GM10248 (cell line): ENCODE measurements at regions not wholly inside any gene's neighbourhood (a gene's known extent, or its start where the extent isn't known, plus 50 kb on each side); places are given as distances from the start of the nearest gene placed in this dataset.
A peak's percentile ranks its signal among the peaks of the same experiment; 100 is the strongest.

Experiments
- CTCF ChIA-PET: fragments of 300-600 bp; sonication (Branson Sonifier 250); formaldehyde crosslinking; extraction: SDS; loops from one replicate; lab custom pipeline; 2021; ENCODE audit warnings: antibody characterized with exemption; lab: Yijun Ruan, JAX
- POLR2A ChIA-PET: fragments of 350-650 bp; sonication (Branson Sonifier 250); formaldehyde crosslinking; extraction: SDS; loops from one replicate; lab custom pipeline; 2020; ENCODE audit warnings: antibody characterized with exemption; lab: Yijun Ruan, JAX
- DNase-seq: peaks from one replicate; pipeline ENCODE4 v3.0.0; 2012; ENCODE audit errors: extremely low spot score
- TF ChIP-seq, protein P1 (sequence below): IDR thresholded peaks from 2 replicates; pipeline ENCODE4 v1.5.1; 2012; ENCODE audit warnings: mild to moderate bottlenecking, low read depth; ENCODE audit errors: extremely low read depth, missing control alignments, control extremely low read depth

DNA sequence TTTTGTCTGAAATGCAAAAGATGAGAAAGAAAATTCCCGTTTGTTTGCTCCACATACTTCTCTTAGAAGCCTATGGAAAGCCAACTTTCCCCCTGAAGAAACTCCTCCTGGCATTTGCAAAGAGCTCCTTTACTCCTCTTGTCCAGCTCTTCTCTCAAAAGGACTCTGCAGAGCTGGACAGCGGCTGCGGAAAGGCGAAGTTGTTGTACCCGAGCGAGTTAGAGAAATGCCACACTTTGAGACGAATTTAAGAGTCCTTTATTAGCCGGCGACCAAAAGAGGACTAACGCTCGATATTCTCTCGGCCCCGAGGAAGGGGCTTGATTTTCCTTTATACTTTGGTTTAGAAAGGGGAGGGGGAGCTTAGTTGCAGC lies 157.8 kb downstream of the TRIM27 start:
- DNase-seq, result no peak
- POLR2A ChIA-PET, result no interaction called here
- CTCF ChIA-PET, result interaction anchor here (1.2 kb wide), 1 partner anchor 12 kb away, joined by 3 read pairs; no protein-coding TSS in a partner anchor
- TF ChIP-seq, protein P1, sequence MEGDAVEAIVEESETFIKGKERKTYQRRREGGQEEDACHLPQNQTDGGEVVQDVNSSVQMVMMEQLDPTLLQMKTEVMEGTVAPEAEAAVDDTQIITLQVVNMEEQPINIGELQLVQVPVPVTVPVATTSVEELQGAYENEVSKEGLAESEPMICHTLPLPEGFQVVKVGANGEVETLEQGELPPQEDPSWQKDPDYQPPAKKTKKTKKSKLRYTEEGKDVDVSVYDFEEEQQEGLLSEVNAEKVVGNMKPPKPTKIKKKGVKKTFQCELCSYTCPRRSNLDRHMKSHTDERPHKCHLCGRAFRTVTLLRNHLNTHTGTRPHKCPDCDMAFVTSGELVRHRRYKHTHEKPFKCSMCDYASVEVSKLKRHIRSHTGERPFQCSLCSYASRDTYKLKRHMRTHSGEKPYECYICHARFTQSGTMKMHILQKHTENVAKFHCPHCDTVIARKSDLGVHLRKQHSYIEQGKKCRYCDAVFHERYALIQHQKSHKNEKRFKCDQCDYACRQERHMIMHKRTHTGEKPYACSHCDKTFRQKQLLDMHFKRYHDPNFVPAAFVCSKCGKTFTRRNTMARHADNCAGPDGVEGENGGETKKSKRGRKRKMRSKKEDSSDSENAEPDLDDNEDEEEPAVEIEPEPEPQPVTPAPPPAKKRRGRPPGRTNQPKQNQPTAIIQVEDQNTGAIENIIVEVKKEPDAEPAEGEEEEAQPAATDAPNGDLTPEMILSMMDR, result no peak

DNA sequence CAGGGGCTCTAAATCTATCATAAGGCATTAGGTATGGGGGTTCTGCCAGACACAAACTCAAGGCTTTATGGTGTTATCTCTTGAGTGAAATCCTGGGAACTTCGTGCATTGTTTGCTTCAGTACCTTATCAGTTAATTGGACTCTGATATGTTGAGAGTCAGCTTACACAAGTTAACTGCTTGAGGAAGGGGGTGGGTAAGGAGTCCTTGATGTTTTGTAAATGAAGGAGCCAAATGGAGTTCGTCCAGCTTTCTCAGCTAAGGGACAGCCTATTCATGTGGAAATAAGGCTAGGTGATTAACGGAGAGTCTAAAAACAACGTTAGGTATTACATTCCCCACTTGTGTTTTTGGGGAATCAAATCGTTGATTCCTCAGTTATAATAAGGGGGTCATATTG lies 157.4 kb downstream of the TRIM27 start:
- POLR2A ChIA-PET, result no interaction called here
- DNase-seq, result no peak
- TF ChIP-seq, protein P1, result no peak
- CTCF ChIA-PET, result no interaction called here

DNA sequence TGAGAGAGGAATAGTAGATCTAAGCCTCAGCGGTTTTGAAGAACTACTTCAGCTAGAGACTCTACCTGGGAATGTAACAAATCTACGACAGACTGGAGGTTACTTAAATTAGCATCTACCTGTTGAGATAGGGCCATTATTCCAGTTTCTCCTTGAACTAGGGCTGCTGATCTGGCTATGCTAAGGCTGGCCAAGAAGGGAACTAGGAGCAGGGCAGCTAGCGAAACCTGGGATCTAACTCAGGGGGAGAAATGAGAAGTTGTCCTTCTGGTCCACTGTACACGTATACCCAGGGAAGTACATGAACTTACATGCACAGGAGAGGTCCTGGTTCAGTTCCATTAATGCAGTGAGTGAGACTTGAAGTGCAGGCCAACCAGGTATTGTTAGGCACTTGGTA lies 156.7 kb downstream of the TRIM27 start:
- no peak for DNase-seq
- TF ChIP-seq, protein P1, result no peak
- ChIA-PET POLR2A (no interaction called here), CTCF (no interaction called here)

DNA sequence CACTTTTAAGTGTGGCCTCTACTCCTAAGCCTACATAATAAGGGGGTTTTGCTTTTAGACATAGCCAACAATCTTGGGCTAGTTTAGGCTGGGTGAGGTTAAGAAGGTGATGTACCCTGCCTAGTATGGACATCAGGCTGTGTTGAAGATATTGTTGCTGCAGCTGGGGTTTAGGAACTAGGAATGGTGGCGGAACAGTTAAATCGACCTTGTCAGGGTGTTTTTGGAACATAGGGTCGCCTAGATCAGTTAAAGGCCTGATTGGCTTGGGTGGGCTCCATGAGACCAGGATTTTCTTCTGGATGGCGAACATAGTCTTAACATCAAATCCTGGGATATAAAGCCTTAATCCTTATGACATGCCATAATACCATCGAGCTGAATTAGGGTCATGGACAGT lies 156.1 kb downstream of the TRIM27 start:
- TF ChIP-seq, protein P1, result no peak
- ChIA-PET POLR2A (no interaction called here), CTCF (no interaction called here)
- no peak for DNase-seq

DNA sequence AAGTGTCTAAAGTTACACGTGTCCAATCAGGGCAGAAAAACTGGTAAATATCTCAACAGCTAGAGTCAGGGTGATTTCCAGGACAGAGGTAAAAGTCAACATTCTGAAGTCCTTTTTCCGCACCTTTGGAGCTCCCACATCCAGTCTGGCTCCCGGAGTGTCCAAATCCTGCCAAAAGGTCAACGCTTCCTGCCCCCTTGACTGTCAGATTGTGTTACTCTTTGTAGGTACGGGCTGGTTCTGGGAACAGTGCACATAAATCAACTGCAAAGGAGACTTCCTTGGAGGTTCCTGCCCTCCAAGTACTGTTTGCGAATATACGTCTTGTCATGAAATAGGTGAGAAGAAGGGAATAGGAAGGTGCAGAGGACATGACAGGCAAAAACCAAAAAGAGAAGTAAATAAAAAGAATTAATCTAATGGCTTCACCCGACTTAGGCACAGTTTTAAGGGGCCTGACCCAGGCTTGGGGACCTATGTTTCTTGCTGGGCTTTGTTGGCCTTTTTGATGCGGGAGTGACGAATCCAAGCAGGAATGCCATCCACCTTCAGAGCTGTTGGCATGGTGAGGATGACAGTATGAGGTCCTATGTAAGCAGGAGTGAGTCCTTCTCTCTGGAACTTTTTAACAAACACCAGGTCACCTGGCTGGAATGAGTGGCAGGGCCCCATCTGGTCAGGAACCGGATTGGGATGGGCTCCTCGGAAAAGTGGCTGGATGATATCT lies 155.4 kb downstream of the TRIM27 start:
- TF ChIP-seq, protein P1, result no peak
- ChIA-PET CTCF (no interaction called here), POLR2A (no interaction called here)
- DNase-seq, result no peak

DNA sequence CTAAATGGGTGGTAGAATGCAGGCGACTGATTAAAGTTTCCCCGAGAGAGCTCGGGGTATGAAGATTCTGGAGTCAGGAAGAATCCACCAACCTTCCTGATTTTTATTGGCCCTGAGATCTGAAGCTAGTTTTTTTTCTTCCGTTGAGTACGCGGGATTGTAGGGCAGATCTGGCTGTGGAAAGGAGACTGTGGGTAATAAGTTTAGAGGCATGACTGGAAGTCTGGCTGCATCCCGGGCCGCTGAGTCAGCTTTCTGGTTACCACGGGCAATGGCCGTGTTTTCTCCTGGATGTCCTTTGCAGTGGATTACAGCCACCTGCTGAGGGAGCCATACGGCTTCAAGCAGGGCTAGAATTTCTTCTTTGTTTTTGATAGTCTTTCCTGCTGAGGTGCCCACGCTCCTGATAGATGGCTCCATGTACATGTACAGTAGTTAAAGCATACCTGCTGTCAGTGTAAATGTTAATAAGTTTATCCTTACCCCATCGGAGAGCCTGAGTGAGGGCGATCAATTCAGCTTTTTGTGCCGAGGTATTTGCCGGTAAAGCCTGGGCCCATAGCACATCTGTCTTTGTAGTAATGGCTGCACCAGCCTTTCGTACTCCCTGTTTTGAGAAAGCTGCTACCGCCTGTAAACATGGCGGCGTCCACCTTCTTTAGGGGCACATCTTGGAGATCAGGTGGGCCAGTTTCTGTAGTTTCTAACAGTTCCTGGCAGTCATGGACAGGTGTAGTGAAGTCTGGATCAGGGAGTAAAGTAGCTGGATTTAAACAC lies 154.0 kb downstream of the TRIM27 start:
- TF ChIP-seq, protein P1, result peak; percentile 3
- ChIA-PET CTCF (no interaction called here), POLR2A (no interaction called here)
- no peak for DNase-seq
